ENCODE measurements at regions not wholly inside any gene's neighbourhood (a gene's known extent, or its start where the extent isn't known, plus 50 kb on each side); places are given as distances from the start of the nearest gene placed in this dataset.

- no peak for DNase-seq
- peaks cover 0 to 3% (median 0%) of the 10 kb centered on the region in 5 experiments for H3K9me3 ChIP-seq (ENCODE audit: control extremely low read depth in 1 of 5, control insufficient read depth in 4 of 5, insufficient read depth in 2 of 5, low read depth in 1 of 5, low read length in 4 of 5)
- H3K4me1 ChIP-seq (ENCODE audit: control extremely low read depth in 1 of 4, control insufficient read depth in 4 of 4, insufficient read depth in 4 of 4, low read length in 3 of 4): peaks cover 3 to 13% (median 5%) of the 10 kb centered on the region in 4 experiments
- no peak overlapping the region for H3K4me3 ChIP-seq (ENCODE audit: control insufficient read depth in 1 of 7, extremely low read depth in 1 of 7, insufficient read depth in 4 of 7, low read depth in 2 of 7, low read length in 6 of 7)
- peaks cover 0 to 15% (median 3%) of the 10 kb centered on the region in 4 experiments for H3K36me3 ChIP-seq (ENCODE audit: control insufficient read depth in 4 of 4, insufficient read depth in 4 of 4, low read length in 3 of 4)
- ChIA-PET POLR2A (no interaction called here), CTCF (no interaction called here)
- 93% methylated on average over 8 of the region's 8 CpGs for WGBS (ENCODE audit: insufficient coverage)
- H3K27ac ChIP-seq (ENCODE audit: insufficient read depth in 1 of 2, low read depth in 1 of 2, low read length in 2 of 2, poor library complexity in 1 of 2, severe bottlenecking in 2 of 2): no peak overlapping the region
- H3K27me3 ChIP-seq (replicated peaks in 2 of 5; ENCODE audit: control insufficient read depth in 4 of 5, insufficient read depth in 5 of 5, low read length in 4 of 5): no peaks in the 10 kb centered on the region
Observed at GRCh38 chrX:10103023-10103422, 53.8 kb upstream of the CLCN4 start.

GRCh38 chrX:10104958-10105658, 51.7 kb upstream of the CLCN4 start:
- POLR2A ChIA-PET: no interaction called here
- DNase-seq: no peak

DNA sequence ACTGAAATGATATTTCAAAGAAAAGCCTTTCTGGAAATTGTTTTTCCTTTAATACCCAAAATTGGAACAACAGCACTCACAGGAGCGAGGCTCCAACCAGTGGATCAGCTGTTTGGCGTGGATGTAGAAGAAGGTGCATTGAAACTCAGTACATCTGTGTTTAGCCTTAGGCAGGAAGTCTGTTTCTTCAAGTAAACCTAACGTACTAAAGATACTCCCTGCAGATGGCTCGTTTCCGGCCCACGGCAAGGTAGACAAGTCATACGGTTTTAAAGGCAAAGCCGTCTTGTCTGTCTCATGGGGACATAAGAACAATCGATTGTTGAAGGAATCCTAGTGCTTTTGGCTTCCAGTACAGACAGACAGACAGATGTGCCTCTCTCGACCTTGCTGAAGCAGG, 50.0 kb upstream of the CLCN4 start:
- ChIA-PET CTCF (interaction anchor here (4.2 kb wide), 1 partner anchor 12 kb away, joined by 18 read pairs; no protein-coding TSS in a partner anchor), POLR2A (no interaction called here)
- Histone ChIP-seq H3K4me3 (ENCODE audit: control insufficient read depth in 1 of 7, extremely low read depth in 1 of 7, insufficient read depth in 4 of 7, low read depth in 2 of 7, low read length in 6 of 7) (no peak overlapping the region), H3K27me3 (replicated peaks in 2 of 5; ENCODE audit: control insufficient read depth in 4 of 5, insufficient read depth in 5 of 5, low read length in 4 of 5) (no peaks in the 10 kb centered on the region), H3K4me1 (ENCODE audit: control extremely low read depth in 1 of 4, control insufficient read depth in 4 of 4, insufficient read depth in 4 of 4, low read length in 3 of 4) (peaks cover 0 to 26% (median 12%) of the 10 kb centered on the region in 4 experiments), H3K36me3 (ENCODE audit: control insufficient read depth in 4 of 4, insufficient read depth in 4 of 4, low read length in 3 of 4) (peaks cover 0 to 9% (median 0%) of the 10 kb centered on the region in 4 experiments), H3K27ac (ENCODE audit: insufficient read depth in 1 of 2, low read depth in 1 of 2, low read length in 2 of 2, poor library complexity in 1 of 2, severe bottlenecking in 2 of 2) (no peak overlapping the region), H3K9me3 (ENCODE audit: control extremely low read depth in 1 of 5, control insufficient read depth in 4 of 5, insufficient read depth in 2 of 5, low read depth in 1 of 5, low read length in 4 of 5) (peaks cover 0 to 3% (median 0%) of the 10 kb centered on the region in 5 experiments)
- peak in 2 of 3 donors; percentile 28 to 48 for DNase-seq
- WGBS (ENCODE audit: insufficient coverage): 84% methylated on average over 10 of the region's 10 CpGs

More at GRCh38 chrX:10104958-10105658, 51.7 kb upstream of the CLCN4 start:
- peaks cover 0 to 15% (median 2%) of the 10 kb centered on the region in 4 experiments for H3K36me3 ChIP-seq (ENCODE audit: control insufficient read depth in 4 of 4, insufficient read depth in 4 of 4, low read length in 3 of 4)
- H3K4me1 ChIP-seq (ENCODE audit: control extremely low read depth in 1 of 4, control insufficient read depth in 4 of 4, insufficient read depth in 4 of 4, low read length in 3 of 4): peaks cover 0 to 12% (median 8%) of the 10 kb centered on the region in 4 experiments
- H3K9me3 ChIP-seq (ENCODE audit: control extremely low read depth in 1 of 5, control insufficient read depth in 4 of 5, insufficient read depth in 2 of 5, low read depth in 1 of 5, low read length in 4 of 5): peaks cover 0 to 3% (median 0%) of the 10 kb centered on the region in 5 experiments
- H3K27ac ChIP-seq (ENCODE audit: insufficient read depth in 1 of 2, low read depth in 1 of 2, low read length in 2 of 2, poor library complexity in 1 of 2, severe bottlenecking in 2 of 2): no peak overlapping the region
- CTCF ChIA-PET: no interaction called here
- no peaks in the 10 kb centered on the region for H3K27me3 ChIP-seq (replicated peaks in 2 of 5; ENCODE audit: control insufficient read depth in 4 of 5, insufficient read depth in 5 of 5, low read length in 4 of 5)
- no peak overlapping the region for H3K4me3 ChIP-seq (ENCODE audit: control insufficient read depth in 1 of 7, extremely low read depth in 1 of 7, insufficient read depth in 4 of 7, low read depth in 2 of 7, low read length in 6 of 7)
- WGBS (ENCODE audit: insufficient coverage): 88% methylated on average over 6 of the region's 10 CpGs
